A673 (cell line): ENCODE measurements at regions not wholly inside any gene's neighbourhood (a gene's known extent, or its start where the extent isn't known, plus 50 kb on each side); places are given as distances from the start of the nearest gene placed in this dataset.

Experiments used
- EZH2 ChIP-seq: fragments of 200-600 bp; sonication (generic); IDR thresholded peaks from 2 replicates; pipeline ENCODE4 v1.6.1; 2017; ENCODE audit warnings: borderline replicate concordance, low read depth, mild to moderate bottlenecking, mixed read lengths, antibody characterized with exemption, low read length; ENCODE audit not compliant: poor library complexity, severe bottlenecking
- TF ChIP-seq, protein P1 (sequence below): fragments of 300-800, 200-600 bp; sonication (generic); conservative IDR thresholded peaks from 2 replicates; pipeline ENCODE4 v1.5.1; 2017; ENCODE audit warnings: low read depth, mild to moderate bottlenecking, antibody characterized with exemption, low read length, moderate library complexity, mixed read lengths

- TF ChIP-seq, protein P1, sequence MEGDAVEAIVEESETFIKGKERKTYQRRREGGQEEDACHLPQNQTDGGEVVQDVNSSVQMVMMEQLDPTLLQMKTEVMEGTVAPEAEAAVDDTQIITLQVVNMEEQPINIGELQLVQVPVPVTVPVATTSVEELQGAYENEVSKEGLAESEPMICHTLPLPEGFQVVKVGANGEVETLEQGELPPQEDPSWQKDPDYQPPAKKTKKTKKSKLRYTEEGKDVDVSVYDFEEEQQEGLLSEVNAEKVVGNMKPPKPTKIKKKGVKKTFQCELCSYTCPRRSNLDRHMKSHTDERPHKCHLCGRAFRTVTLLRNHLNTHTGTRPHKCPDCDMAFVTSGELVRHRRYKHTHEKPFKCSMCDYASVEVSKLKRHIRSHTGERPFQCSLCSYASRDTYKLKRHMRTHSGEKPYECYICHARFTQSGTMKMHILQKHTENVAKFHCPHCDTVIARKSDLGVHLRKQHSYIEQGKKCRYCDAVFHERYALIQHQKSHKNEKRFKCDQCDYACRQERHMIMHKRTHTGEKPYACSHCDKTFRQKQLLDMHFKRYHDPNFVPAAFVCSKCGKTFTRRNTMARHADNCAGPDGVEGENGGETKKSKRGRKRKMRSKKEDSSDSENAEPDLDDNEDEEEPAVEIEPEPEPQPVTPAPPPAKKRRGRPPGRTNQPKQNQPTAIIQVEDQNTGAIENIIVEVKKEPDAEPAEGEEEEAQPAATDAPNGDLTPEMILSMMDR = no peak
- no peak for TF ChIP-seq EZH2
These were observed 779.6 kb upstream of the HTR2C start for GRCh38 chrX:113804291-113804690.
